ENCODE measurements at regions not wholly inside any gene's neighbourhood (a gene's known extent, or its start where the extent isn't known, plus 50 kb on each side); places are given as distances from the start of the nearest gene placed in this dataset.
"Not testable (repeated sequence)": the region's sequence is repeated elsewhere in the genome, so short reads cannot be mapped to it uniquely, and the experiment has no call there.

DNA sequence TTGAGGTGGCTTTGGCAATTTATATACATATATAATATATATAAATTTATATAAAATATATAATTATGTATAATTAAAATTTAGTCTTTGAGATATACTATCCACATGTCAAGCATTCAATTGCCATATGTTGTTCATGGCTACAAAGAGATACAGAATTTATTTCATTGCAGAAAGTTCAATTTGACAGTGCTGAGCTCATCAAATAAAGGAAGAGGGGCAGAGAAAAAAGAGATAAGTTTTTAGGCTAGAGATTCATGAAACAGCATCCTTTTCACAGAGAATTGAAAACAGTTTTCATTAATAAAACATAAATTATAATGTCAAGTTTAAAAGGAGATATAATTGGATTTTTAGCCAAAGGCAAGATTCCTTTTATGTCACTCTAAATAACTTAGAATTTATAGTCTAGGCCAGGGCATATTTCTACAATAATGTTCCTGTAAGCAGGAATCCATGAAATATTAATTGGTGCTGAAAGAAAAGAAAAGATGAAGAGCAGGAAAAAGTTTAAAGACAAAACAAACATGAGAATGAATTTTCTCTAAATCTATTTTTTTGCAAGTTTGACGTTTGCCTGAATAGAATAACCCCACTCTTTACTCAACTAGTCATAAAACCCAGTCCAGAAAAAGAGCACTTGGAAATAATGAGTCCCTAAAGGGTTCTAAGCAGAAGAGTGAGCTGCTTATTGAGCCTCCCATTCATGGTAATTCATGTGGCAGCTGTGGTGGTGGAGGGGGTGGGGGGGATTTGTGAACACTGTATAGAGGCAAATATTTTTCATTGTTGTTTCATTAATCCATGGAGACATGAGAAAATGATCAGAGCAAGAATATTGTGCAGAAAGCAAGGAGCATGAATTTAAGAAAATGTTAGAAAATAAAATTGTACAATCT lies 1279.5 kb downstream of the CDH12 start:
- Histone ChIP-seq H3K4me3 (ENCODE audit: low read length in 2 of 2) (no peak overlapping the region), H3K27me3 (ENCODE audit: insufficient read depth, low read length) (no peaks in the 10 kb centered on the region), H3K9me3 (ENCODE audit: control insufficient read depth in 1 of 2, low read length in 2 of 2) (no peaks in the 10 kb centered on the region), H3K36me3 (ENCODE audit: insufficient read depth, low read length) (no peaks in the 10 kb centered on the region), H3K4me1 (ENCODE audit: insufficient read depth, low read length) (no peaks in the 10 kb centered on the region), H3K27ac (ENCODE audit: low read depth, low read length) (no peak overlapping the region)
- H3K9me3 Mint-ChIP-seq = peaks cover 0 to 19% (median 11%) of the 10 kb centered on the region in 8 donors
- H3K27me3 Mint-ChIP-seq = no peaks in the 10 kb centered on the region
- no peak overlapping the region for H3K27ac Mint-ChIP-seq
- H3K4me1 Mint-ChIP-seq = no peaks in the 10 kb centered on the region
- intact Hi-C loops (cut with micrococcal nuclease) = no loop called here
- POLR2A ChIA-PET (ENCODE audit: partially characterized antibody) = no interaction called here
- H3K36me3 Mint-ChIP-seq = peaks cover 1 to 5% of the 10 kb centered on the region in 2 donors
- CTCF ChIA-PET (ENCODE audit: partially characterized antibody) = no interaction called here
- no peak overlapping the region for H3K4me3 Mint-ChIP-seq
- no peak for DNase-seq

DNA sequence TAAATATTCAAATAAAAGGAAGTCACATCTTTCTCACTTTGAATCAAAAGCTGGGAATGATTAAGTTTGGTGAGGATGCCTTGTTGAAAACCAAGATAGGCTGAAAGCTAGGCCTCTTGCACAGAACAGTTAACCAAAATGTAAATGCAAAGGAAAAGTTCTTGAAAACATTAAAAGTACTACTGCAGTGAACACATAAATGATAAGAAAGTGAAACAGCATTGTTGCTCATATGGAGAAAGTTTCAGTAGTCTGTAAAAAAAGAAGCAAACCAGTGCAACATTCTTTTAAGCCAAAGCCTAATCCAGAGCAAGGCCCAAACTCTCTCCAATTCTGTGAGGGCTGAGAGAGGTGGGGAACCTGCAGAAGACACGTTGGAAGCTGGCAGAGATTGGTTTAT lies 1281.9 kb downstream of the CDH12 start:
- H3K27me3 ChIP-seq (ENCODE audit: insufficient read depth, low read length); intact Hi-C loops (cut with micrococcal nuclease); H3K4me1 Mint-ChIP-seq; H3K27me3 Mint-ChIP-seq; H3K9me3 ChIP-seq (ENCODE audit: control insufficient read depth in 1 of 2, low read length in 2 of 2); H3K4me3 ChIP-seq (ENCODE audit: low read length in 2 of 2); H3K4me1 ChIP-seq (ENCODE audit: insufficient read depth, low read length); H3K27ac ChIP-seq (ENCODE audit: low read depth, low read length); CTCF ChIA-PET (ENCODE audit: partially characterized antibody); H3K27ac Mint-ChIP-seq; DNase-seq; H3K36me3 ChIP-seq (ENCODE audit: insufficient read depth, low read length); POLR2A ChIA-PET (ENCODE audit: partially characterized antibody): not testable (repeated sequence)
- H3K9me3 Mint-ChIP-seq = peaks cover 0 to 23% (median 16%) of the 10 kb centered on the region in 8 donors
- peaks cover 12 to 14% of the 10 kb centered on the region in 2 donors for H3K36me3 Mint-ChIP-seq
- peak overlapping the region in 1 of 8 donors; percentile 54 for H3K4me3 Mint-ChIP-seq

DNA sequence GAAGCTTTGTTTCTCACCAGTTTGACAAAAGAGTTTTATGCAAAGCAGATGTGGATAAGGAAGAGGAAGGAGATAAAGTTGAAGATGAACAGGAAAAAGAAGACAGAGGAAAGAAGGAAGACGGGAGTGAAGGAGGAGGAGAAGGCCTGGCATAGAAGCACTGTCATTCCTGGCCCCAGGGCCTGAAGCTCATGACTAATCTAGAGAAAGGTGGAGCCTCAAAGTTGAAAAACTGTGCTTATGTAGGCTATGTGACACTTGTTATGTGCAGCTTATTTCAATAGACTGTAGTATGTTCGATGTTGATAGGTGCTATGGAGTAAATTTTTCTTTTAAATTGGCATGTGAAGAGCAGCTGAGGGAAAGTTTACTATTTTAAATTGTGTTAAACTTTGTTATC lies 1294.0 kb downstream of the CDH12 start:
- H3K4me3 Mint-ChIP-seq; intact Hi-C loops (cut with micrococcal nuclease); H3K27me3 Mint-ChIP-seq; H3K27ac Mint-ChIP-seq; H3K27ac ChIP-seq (ENCODE audit: low read depth, low read length); H3K9me3 ChIP-seq (ENCODE audit: control insufficient read depth in 1 of 2, low read length in 2 of 2); POLR2A ChIA-PET (ENCODE audit: partially characterized antibody); CTCF ChIA-PET (ENCODE audit: partially characterized antibody); H3K4me3 ChIP-seq (ENCODE audit: low read length in 2 of 2); H3K9me3 Mint-ChIP-seq; DNase-seq; H3K4me1 Mint-ChIP-seq; H3K36me3 ChIP-seq (ENCODE audit: insufficient read depth, low read length); H3K27me3 ChIP-seq (ENCODE audit: insufficient read depth, low read length); H3K4me1 ChIP-seq (ENCODE audit: insufficient read depth, low read length): not testable (repeated sequence)
- peaks cover 11 to 16% of the 10 kb centered on the region in 2 donors for H3K36me3 Mint-ChIP-seq

DNA sequence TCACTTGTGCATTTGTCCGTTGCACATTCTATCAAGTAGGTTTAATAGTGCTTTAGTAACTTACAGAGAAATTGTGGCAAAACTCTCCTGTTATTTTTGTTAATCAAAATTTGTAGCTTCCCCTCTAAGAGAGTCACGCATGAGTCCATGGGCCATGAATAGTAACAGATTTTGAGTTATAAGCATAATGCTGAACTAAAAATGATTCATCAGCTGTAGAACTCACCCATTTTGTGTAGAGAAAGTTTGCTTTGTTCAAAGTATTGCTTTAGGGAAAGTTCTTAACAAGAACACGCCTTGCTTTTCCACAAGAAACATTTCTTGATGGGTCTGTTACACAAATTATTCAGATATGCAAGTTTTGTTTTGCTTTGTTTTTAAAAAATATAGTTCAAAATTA lies 1300.9 kb downstream of the CDH12 start:
- H3K4me1 ChIP-seq (ENCODE audit: insufficient read depth, low read length); H3K36me3 ChIP-seq (ENCODE audit: insufficient read depth, low read length); H3K36me3 Mint-ChIP-seq; H3K4me3 Mint-ChIP-seq; H3K9me3 ChIP-seq (ENCODE audit: control insufficient read depth in 1 of 2, low read length in 2 of 2); DNase-seq; POLR2A ChIA-PET (ENCODE audit: partially characterized antibody); H3K27ac Mint-ChIP-seq; intact Hi-C loops (cut with micrococcal nuclease); H3K27me3 Mint-ChIP-seq; H3K27ac ChIP-seq (ENCODE audit: low read depth, low read length); H3K27me3 ChIP-seq (ENCODE audit: insufficient read depth, low read length); H3K9me3 Mint-ChIP-seq; H3K4me3 ChIP-seq (ENCODE audit: low read length in 2 of 2); H3K4me1 Mint-ChIP-seq; CTCF ChIA-PET (ENCODE audit: partially characterized antibody): not testable (repeated sequence)

DNA sequence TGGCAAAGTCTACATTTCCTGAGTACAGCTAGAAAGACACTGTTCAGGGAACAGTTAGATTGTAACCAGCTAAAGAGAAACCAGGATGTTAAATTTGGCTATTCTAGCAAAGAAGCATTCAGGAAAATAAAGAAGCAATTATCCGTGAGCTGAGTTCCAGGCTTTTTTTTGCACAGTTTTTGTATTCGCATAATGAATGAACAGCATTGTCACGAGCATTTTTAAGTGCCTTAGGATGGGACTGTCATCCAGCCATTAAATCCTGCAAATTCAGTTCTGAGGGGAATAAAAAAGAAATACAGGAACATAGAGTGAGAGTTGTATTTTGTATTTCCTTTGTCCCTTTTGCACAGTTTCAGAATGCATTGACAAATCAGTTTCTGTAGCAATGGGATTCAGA lies 1302.2 kb downstream of the CDH12 start:
- intact Hi-C loops (cut with micrococcal nuclease); POLR2A ChIA-PET (ENCODE audit: partially characterized antibody); H3K27me3 Mint-ChIP-seq; CTCF ChIA-PET (ENCODE audit: partially characterized antibody); H3K4me1 Mint-ChIP-seq; H3K9me3 Mint-ChIP-seq; H3K27ac Mint-ChIP-seq; H3K36me3 Mint-ChIP-seq; DNase-seq; H3K9me3 ChIP-seq (ENCODE audit: control insufficient read depth in 1 of 2, low read length in 2 of 2); H3K36me3 ChIP-seq (ENCODE audit: insufficient read depth, low read length); H3K4me3 Mint-ChIP-seq; H3K4me1 ChIP-seq (ENCODE audit: insufficient read depth, low read length); H3K4me3 ChIP-seq (ENCODE audit: low read length in 2 of 2); H3K27ac ChIP-seq (ENCODE audit: low read depth, low read length); H3K27me3 ChIP-seq (ENCODE audit: insufficient read depth, low read length): not testable (repeated sequence)

DNA sequence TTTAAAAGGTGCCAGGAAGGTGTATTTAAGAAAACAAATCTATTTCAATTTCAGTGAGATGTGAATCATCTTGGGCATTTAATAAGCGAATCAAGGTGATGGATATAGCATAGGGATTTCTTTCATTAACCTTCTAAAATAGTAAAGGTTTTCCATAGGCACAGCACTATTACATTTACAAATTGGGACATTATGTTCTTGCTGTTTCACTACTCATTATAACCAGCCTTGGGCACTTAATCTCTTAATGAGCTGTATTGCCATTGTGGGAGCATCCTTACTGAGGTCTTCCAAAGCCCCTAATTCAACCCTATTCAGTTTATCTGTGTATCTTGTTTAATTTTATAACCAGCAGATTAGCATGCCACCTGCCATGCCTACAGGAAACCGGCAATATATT lies 1305.5 kb downstream of the CDH12 start:
- H3K27me3 Mint-ChIP-seq; CTCF ChIA-PET (ENCODE audit: partially characterized antibody); DNase-seq; H3K27ac Mint-ChIP-seq; H3K4me3 ChIP-seq (ENCODE audit: low read length in 2 of 2); H3K9me3 Mint-ChIP-seq; H3K4me3 Mint-ChIP-seq; H3K4me1 ChIP-seq (ENCODE audit: insufficient read depth, low read length); H3K4me1 Mint-ChIP-seq; intact Hi-C loops (cut with micrococcal nuclease); POLR2A ChIA-PET (ENCODE audit: partially characterized antibody); H3K36me3 ChIP-seq (ENCODE audit: insufficient read depth, low read length); H3K27me3 ChIP-seq (ENCODE audit: insufficient read depth, low read length); H3K27ac ChIP-seq (ENCODE audit: low read depth, low read length); H3K36me3 Mint-ChIP-seq; H3K9me3 ChIP-seq (ENCODE audit: control insufficient read depth in 1 of 2, low read length in 2 of 2): not testable (repeated sequence)

DNA sequence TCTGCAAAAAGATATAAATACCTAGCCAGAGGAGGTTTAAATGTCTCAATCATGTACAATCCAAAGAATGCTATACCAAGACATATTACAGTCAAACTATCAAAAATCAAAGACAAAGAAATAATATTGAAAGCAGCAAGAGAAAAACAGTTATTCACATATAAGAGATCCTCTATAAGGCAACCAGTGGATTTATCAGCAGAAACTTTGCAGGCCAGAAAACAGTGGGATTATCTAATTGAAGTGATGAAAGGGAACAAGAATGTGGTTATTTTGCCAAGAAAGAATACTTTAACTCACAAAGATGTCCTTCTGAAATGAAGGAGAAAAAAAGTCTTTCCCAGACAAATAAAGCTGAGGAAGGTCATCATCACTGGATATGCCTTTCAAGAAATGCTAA lies 1318.0 kb downstream of the CDH12 start:
- H3K36me3 ChIP-seq (ENCODE audit: insufficient read depth, low read length); H3K27ac ChIP-seq (ENCODE audit: low read depth, low read length); H3K27me3 Mint-ChIP-seq; H3K27ac Mint-ChIP-seq; POLR2A ChIA-PET (ENCODE audit: partially characterized antibody); DNase-seq; H3K4me1 ChIP-seq (ENCODE audit: insufficient read depth, low read length); H3K4me1 Mint-ChIP-seq; intact Hi-C loops (cut with micrococcal nuclease); H3K4me3 Mint-ChIP-seq; H3K27me3 ChIP-seq (ENCODE audit: insufficient read depth, low read length); CTCF ChIA-PET (ENCODE audit: partially characterized antibody); H3K36me3 Mint-ChIP-seq; H3K4me3 ChIP-seq (ENCODE audit: low read length in 2 of 2); H3K9me3 Mint-ChIP-seq; H3K9me3 ChIP-seq (ENCODE audit: control insufficient read depth in 1 of 2, low read length in 2 of 2): not testable (repeated sequence)

DNA sequence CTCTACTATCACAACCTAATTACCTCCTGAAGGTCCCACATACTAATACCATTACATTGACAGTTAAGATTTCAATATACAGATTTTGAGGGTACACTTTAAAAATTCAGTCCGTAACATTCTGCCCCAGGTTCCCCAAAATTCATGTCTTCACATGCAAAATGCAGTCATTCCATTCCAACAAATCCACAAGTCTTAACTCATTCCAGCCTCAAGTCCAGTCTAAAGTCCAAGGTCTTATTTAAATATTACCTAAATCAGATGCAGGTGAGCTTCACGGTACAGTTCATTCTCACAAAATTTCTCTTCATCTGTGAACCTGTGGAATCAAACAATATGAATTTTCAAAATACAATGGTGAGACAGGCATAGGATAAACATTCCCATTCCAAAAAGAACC lies 1332.0 kb downstream of the CDH12 start:
- H3K27me3 Mint-ChIP-seq; DNase-seq; CTCF ChIA-PET (ENCODE audit: partially characterized antibody); H3K27me3 ChIP-seq (ENCODE audit: insufficient read depth, low read length); H3K36me3 ChIP-seq (ENCODE audit: insufficient read depth, low read length); H3K27ac Mint-ChIP-seq; H3K27ac ChIP-seq (ENCODE audit: low read depth, low read length); H3K4me1 Mint-ChIP-seq; H3K9me3 Mint-ChIP-seq; H3K36me3 Mint-ChIP-seq; intact Hi-C loops (cut with micrococcal nuclease); POLR2A ChIA-PET (ENCODE audit: partially characterized antibody); H3K4me3 ChIP-seq (ENCODE audit: low read length in 2 of 2); H3K4me3 Mint-ChIP-seq; H3K4me1 ChIP-seq (ENCODE audit: insufficient read depth, low read length); H3K9me3 ChIP-seq (ENCODE audit: control insufficient read depth in 1 of 2, low read length in 2 of 2): not testable (repeated sequence)

Data from CD4-positive, alpha-beta memory T cell (primary cell).